Chondrocyte (in vitro differentiated cells): ENCODE measurements at regions not wholly inside any gene's neighbourhood (a gene's known extent, or its start where the extent isn't known, plus 50 kb on each side); places are given as distances from the start of the nearest gene placed in this dataset.

Experiments
- DNase-seq: peaks from one replicate; pipeline ENCODE4 v3.0.0; 2021; ENCODE audit warnings: mixed read lengths, low spot score
- H3K27ac Mint-ChIP-seq: one replicate; pipeline ENCODE4 v1.8.0; 2021; ENCODE audit warnings: mild to moderate bottlenecking, moderate library complexity, mixed read lengths; ENCODE audit not compliant: unreplicated experiment
- H3K27me3 Mint-ChIP-seq: 2 replicates; pipeline ENCODE4 v1.8.0; 2021; ENCODE audit warnings: low read depth, mixed read lengths
- H3K36me3 Mint-ChIP-seq: 2 replicates; pipeline ENCODE4 v1.8.0; 2021; ENCODE audit warnings: low read depth, mixed read lengths
- H3K4me1 Mint-ChIP-seq: 2 replicates; pipeline ENCODE4 v1.8.0; 2021; ENCODE audit warnings: low read depth, mild to moderate bottlenecking, mixed read lengths
- H3K4me3 Mint-ChIP-seq: one replicate; pipeline ENCODE4 v1.8.0; 2021; ENCODE audit warnings: mild to moderate bottlenecking, moderate library complexity, mixed read lengths; ENCODE audit not compliant: unreplicated experiment
- H3K9me3 Mint-ChIP-seq: 2 replicates; pipeline ENCODE4 v1.8.0; 2021; ENCODE audit warnings: low read depth, mixed read lengths
- TF ChIP-seq, protein P1 (sequence below): fragments of 200-600 bp; sonication (generic); IDR thresholded peaks from 2 replicates; pipeline ENCODE4 v1.5.0; 2021; ENCODE audit warnings: antibody characterized with exemption, mild to moderate bottlenecking, moderate library complexity

DNA sequence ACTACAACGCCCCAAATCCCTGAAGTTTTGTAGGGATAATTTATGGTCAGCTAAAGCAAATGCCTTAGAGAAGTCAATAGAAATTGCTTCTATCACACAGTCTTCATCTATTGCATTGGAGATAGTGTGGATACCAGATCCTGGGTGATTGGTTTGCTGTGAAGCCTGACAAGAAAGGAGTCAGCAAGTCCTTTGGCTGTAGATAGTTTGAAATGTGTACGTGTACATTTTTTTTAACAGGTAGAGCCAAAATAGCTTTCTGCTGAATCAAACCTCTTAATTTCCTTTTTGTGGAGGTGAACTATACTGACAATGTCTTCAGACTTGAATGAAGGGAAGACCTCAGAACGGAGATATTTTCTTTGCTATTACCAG lies 312.3 kb downstream of the ZBBX start:
- Mint-ChIP-seq H3K4me3 (no peak overlapping the region), H3K36me3 (no peaks in the 10 kb centered on the region), H3K27ac (no peak overlapping the region), H3K4me1 (peaks cover 6% of the 10 kb centered on the region), H3K27me3 (peaks cover 2% of the 10 kb centered on the region), H3K9me3 (no peaks in the 10 kb centered on the region)
- TF ChIP-seq, protein P1, sequence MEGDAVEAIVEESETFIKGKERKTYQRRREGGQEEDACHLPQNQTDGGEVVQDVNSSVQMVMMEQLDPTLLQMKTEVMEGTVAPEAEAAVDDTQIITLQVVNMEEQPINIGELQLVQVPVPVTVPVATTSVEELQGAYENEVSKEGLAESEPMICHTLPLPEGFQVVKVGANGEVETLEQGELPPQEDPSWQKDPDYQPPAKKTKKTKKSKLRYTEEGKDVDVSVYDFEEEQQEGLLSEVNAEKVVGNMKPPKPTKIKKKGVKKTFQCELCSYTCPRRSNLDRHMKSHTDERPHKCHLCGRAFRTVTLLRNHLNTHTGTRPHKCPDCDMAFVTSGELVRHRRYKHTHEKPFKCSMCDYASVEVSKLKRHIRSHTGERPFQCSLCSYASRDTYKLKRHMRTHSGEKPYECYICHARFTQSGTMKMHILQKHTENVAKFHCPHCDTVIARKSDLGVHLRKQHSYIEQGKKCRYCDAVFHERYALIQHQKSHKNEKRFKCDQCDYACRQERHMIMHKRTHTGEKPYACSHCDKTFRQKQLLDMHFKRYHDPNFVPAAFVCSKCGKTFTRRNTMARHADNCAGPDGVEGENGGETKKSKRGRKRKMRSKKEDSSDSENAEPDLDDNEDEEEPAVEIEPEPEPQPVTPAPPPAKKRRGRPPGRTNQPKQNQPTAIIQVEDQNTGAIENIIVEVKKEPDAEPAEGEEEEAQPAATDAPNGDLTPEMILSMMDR = no peak
- no peak for DNase-seq

DNA sequence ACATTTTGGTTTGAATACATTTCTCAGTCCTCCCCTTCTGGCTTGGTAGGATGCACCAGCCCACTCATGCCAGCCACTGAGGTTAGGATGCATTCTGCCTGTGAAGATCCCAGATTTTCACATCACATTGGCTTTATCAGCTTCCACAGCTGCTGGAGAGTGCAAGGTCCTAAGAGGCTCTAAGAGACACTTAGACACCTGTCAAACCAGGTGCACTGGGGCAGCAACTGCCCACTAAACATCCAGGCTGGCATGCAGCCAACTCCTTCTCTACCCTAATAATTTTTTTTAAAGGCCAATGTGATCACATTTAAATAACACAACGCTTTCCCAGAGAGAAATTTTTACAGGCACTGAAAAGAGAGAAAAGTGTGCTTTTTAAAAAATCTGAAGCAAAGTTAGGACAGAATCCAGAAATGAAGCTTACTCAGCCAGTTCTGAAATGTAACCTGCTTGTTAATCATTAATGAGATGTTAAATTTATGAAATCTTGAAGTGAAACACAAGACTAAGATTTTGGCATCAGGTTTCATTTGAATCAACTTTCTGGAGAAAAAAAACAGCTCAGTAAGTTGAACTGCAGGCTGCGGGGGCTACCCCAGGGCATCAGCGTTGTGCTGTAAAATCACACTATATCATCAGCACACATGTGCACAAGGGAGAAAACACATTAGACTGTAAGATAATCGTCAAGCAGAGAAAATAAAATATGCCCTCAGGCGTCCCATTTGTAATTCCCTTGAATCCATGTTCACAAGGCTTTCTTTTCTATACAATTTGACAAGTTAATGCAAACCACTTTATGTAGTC lies 312.9 kb downstream of the ZBBX start:
- DNase-seq = no peak
- H3K36me3 Mint-ChIP-seq = no peaks in the 10 kb centered on the region
- H3K4me3 Mint-ChIP-seq = no peak overlapping the region
- TF ChIP-seq, protein P1 = no peak
- no peak overlapping the region for H3K27ac Mint-ChIP-seq
- peaks cover 2% of the 10 kb centered on the region for H3K27me3 Mint-ChIP-seq
- peaks cover 6% of the 10 kb centered on the region for H3K4me1 Mint-ChIP-seq
- no peaks in the 10 kb centered on the region for H3K9me3 Mint-ChIP-seq

DNA sequence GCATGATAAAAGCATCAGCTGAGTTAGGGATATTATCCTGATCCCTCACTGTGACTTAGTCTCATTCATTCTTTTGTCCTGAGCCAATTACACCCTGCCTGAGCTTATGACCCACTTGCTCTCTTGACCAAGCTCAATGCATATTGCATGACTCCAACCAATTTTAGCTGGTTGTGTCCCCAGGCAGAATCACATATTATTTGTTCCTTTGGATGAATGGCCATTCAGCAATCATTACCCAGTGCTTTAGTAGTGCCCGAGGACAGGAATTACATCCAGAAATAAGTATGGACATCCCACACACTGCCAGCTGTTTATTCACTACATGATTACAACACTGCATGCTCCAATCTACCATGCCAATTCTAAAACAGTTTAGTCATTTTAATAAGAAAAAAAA lies 322.5 kb downstream of the ZBBX start:
- no peaks in the 10 kb centered on the region for H3K4me1 Mint-ChIP-seq
- H3K27ac Mint-ChIP-seq = no peak overlapping the region
- TF ChIP-seq, protein P1 = no peak
- H3K9me3 Mint-ChIP-seq = peaks cover 9% of the 10 kb centered on the region
- no peak for DNase-seq
- H3K4me3 Mint-ChIP-seq = no peak overlapping the region
- H3K36me3 Mint-ChIP-seq = no peaks in the 10 kb centered on the region
- no peaks in the 10 kb centered on the region for H3K27me3 Mint-ChIP-seq

DNA sequence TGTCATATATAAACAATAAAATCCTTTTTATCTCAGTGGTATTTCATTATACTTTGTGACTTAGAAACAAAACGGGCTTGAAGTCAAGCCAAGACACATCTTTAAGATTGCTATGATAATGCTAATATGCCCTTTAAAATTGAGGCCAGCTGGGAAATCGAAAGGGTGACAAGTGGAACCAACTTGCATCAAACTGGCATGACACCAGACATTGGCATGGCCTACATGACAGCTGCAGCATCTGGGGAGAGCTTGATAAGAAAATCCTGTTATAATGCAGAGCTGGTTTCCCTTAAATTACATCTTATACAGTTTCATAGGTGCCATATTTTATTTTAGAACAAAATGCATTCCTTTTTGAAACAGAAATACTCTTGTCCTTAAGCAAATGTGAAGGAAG lies 325.2 kb downstream of the ZBBX start:
- TF ChIP-seq, protein P1 = no peak
- Mint-ChIP-seq H3K4me3 (no peak overlapping the region), H3K9me3 (peaks cover 9% of the 10 kb centered on the region), H3K36me3 (no peaks in the 10 kb centered on the region), H3K27me3 (peaks cover 5% of the 10 kb centered on the region), H3K4me1 (no peaks in the 10 kb centered on the region), H3K27ac (no peak overlapping the region)
- no peak for DNase-seq

DNA sequence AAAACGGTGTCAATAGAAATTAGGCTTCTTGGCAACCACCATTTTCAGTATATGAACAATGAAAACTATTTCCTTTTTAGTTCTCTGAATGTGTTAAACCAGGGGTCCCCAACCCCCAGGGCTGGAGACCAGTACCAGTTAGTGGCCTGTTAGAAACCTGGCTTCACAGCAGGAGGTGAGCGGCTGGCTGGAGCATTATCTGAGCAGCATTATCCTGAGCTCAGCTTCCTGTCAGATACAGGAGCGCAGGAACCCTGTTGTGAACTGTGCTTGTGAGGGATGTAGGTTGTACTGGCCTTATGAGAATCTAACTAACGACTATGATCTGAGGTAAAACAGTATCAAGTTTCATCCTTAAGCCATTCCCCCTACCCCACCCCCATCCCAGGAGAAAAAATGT lies 328.7 kb downstream of the ZBBX start:
- Mint-ChIP-seq H3K9me3 (peaks cover 2% of the 10 kb centered on the region), H3K27me3 (peaks cover 5% of the 10 kb centered on the region), H3K4me3 (no peak overlapping the region), H3K36me3 (no peaks in the 10 kb centered on the region), H3K27ac (no peak overlapping the region), H3K4me1 (no peaks in the 10 kb centered on the region)
- no peak for DNase-seq
- TF ChIP-seq, protein P1 = no peak
